Tibial nerve (tissue), 4 donors: ENCODE measurements at regions not wholly inside any gene's neighbourhood (a gene's known extent, or its start where the extent isn't known, plus 50 kb on each side); places are given as distances from the start of the nearest gene placed in this dataset.

ENCODE experiments used
- DNase-seq, 2 donors: peaks; one replicate each; pipeline ENCODE4 v3.0.0-alpha.2; 2019; ENCODE audit warnings: low spot score in 2 of 2
- H3K27ac ChIP-seq, 4 donors: fragments of 200-600 bp; sonication (generic) in 3 of 4; one replicate each; pipeline ENCODE4 v1.5.1; 2017 to 2019; ENCODE audit warnings: mild to moderate bottlenecking in 1 of 4
- H3K27me3 ChIP-seq, 2 donors: fragments of 200-600 bp; sonication (generic) in 1 of 2; one replicate each; pipeline versions ENCODE4 v1.5.1 to v1.6.0; 2017 to 2019
- H3K36me3 ChIP-seq, 3 donors: fragments of 200-600 bp; sonication (generic); one replicate each; pipeline ENCODE4 v1.5.1; 2018 to 2019
- H3K4me1 ChIP-seq, 4 donors: fragments of 200-600 bp; sonication (generic) in 3 of 4; one replicate each; pipeline ENCODE4 v1.5.1; 2017 to 2019
- H3K4me3 ChIP-seq, 4 donors: fragments of 200-600 bp; sonication (generic) in 3 of 4; one replicate each; pipeline ENCODE4 v1.5.1; 2017 to 2019; ENCODE audit warnings: mild to moderate bottlenecking in 1 of 4, moderate library complexity in 1 of 4
- H3K9me3 ChIP-seq, 4 donors: fragments of 200-600 bp; sonication (generic) in 3 of 4; one replicate each; pipeline ENCODE4 v1.5.1; 2017 to 2019
- EP300 ChIP-seq, 2 donors: sonication (generic); formaldehyde crosslinking; IDR thresholded peaks; one replicate each; pipeline ENCODE4 v1.6.1; 2017; ENCODE audit warnings: antibody characterized with exemption in 2 of 2, mild to moderate bottlenecking in 1 of 2
- POLR2A ChIP-seq, 2 donors: fragments of 450-650 bp; IDR thresholded peaks; one replicate each; pipeline ENCODE4 v1.6.1; 2017; ENCODE audit warnings: antibody characterized with exemption in 2 of 2, mild to moderate bottlenecking in 2 of 2, moderate library complexity in 2 of 2
- WGBS, 2 donors: methylation state at CpG; one replicate each; pipeline ENCODE4 v1.1.5; 2018; 5-methylcytosine and 5-hydroxymethylcytosine counted together
- TF ChIP-seq, protein P1 (sequence below), 5 experiments: fragments of 200-600 bp in 3 of 5; fragments of 450-650 bp in 2 of 5; sonication (generic) in 3 of 5; IDR thresholded peaks; one replicate each; pipeline ENCODE4 v1.5.1; 2016 to 2019; ENCODE audit warnings: antibody characterized with exemption in 5 of 5, mild to moderate bottlenecking in 3 of 5, moderate library complexity in 2 of 5

GRCh38 chr10:106167946-106168345 is 996.6 kb downstream of the SORCS1 start:
- WGBS, 2 donors = 72 to 77% methylated on average over 2 of the region's 2 CpGs

DNA sequence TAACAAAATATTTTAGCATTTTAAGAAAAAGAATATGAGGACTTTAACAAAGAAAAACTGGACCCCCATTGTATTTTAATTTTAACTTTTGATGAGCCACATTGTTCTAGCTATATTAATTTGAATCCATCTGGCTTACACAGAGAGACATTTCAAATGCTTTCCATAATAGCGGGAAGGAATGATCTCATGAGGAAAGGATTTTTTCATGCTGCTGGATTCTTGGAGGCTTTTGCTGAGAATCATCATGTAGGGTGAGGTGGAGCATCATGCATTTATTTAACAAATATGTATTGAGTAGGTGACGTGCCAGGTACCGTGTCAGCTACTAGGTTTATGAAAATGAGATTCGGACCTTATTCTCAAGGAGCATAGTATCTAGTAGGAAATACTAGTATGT is 1006.3 kb downstream of the SORCS1 start:
- DNase-seq = no peak
- no peak overlapping the region for H3K4me3 ChIP-seq
- H3K9me3 ChIP-seq = peaks cover 0 to 4% (median 0%) of the 10 kb centered on the region in 4 donors
- H3K4me1 ChIP-seq = no peaks in the 10 kb centered on the region
- TF ChIP-seq POLR2A (IDR thresholded peaks at IDR 0.05) (no peak), EP300 (IDR thresholded peaks at IDR 0.05) (no peak)
- TF ChIP-seq, protein P1, sequence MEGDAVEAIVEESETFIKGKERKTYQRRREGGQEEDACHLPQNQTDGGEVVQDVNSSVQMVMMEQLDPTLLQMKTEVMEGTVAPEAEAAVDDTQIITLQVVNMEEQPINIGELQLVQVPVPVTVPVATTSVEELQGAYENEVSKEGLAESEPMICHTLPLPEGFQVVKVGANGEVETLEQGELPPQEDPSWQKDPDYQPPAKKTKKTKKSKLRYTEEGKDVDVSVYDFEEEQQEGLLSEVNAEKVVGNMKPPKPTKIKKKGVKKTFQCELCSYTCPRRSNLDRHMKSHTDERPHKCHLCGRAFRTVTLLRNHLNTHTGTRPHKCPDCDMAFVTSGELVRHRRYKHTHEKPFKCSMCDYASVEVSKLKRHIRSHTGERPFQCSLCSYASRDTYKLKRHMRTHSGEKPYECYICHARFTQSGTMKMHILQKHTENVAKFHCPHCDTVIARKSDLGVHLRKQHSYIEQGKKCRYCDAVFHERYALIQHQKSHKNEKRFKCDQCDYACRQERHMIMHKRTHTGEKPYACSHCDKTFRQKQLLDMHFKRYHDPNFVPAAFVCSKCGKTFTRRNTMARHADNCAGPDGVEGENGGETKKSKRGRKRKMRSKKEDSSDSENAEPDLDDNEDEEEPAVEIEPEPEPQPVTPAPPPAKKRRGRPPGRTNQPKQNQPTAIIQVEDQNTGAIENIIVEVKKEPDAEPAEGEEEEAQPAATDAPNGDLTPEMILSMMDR (IDR thresholded peaks at IDR 0.05) = no peak
- no peak overlapping the region for H3K27ac ChIP-seq
- WGBS, 2 donors = 55 to 57% methylated on average over 4 of the region's 4 CpGs
- no peaks in the 10 kb centered on the region for H3K36me3 ChIP-seq
- H3K27me3 ChIP-seq = no peaks in the 10 kb centered on the region

More at GRCh38 chr10:106167946-106168345, 996.6 kb downstream of the SORCS1 start:
- no peak for DNase-seq
- H3K4me1 ChIP-seq = no peaks in the 10 kb centered on the region
- TF ChIP-seq EP300 (IDR thresholded peaks at IDR 0.05) (no peak), POLR2A (IDR thresholded peaks at IDR 0.05) (no peak)
- TF ChIP-seq, protein P1 (IDR thresholded peaks at IDR 0.05) = no peak
- peaks cover 0 to 5% (median 2%) of the 10 kb centered on the region in 4 donors for H3K9me3 ChIP-seq
- no peaks in the 10 kb centered on the region for H3K27me3 ChIP-seq
- H3K4me3 ChIP-seq = no peak overlapping the region
- H3K36me3 ChIP-seq = no peaks in the 10 kb centered on the region
- H3K27ac ChIP-seq = no peak overlapping the region

DNA sequence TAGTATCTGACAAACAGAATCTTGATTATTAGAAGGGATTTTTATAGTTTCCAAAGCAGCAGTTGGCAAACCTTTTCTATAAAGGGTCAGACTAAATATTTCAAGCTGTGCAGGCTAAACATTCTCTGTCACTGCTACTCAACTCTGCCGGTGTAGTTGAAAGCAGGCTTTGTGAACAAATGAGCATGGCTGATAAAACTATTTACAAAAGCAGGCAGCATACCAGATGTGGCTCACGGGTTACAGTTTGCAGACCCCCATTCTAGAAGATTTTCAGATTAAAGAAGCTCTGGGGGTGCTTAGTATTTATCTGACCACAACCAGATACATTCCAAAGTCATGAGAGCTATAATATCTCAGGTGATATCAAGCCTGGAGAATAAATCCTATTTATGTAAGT is 1017.5 kb downstream of the SORCS1 start:
- H3K4me3 ChIP-seq = no peak overlapping the region
- no peaks in the 10 kb centered on the region for H3K4me1 ChIP-seq
- 14 to 16% methylated on average over 2 of the region's 2 CpGs for WGBS, 2 donors
- no peaks in the 10 kb centered on the region for H3K9me3 ChIP-seq
- H3K36me3 ChIP-seq = no peaks in the 10 kb centered on the region
- H3K27ac ChIP-seq = no peak overlapping the region
- no peak for DNase-seq
- TF ChIP-seq POLR2A (IDR thresholded peaks at IDR 0.05) (no peak), EP300 (IDR thresholded peaks at IDR 0.05) (no peak)
- TF ChIP-seq, protein P1 (IDR thresholded peaks at IDR 0.05) = no peak
- H3K27me3 ChIP-seq = no peaks in the 10 kb centered on the region

DNA sequence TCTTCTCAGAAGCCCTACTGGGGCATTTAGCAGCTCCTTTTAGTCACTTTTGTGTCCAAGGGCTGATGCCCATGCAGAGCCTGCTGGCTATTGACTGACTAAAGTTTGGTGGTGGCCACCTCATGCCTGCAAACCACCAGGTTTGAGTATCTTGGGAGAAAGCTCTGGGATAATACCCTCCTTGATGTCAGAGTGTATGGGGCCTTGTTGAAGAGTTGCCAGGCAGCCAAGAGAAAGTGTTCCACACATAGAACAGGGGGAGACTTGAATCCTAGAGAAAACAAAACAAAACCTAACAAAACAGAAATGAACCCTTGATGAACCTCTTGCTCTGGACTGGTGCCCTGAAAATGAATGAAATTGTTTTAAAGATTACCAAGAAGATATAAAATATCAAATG is 1024.6 kb downstream of the SORCS1 start:
- H3K4me3 ChIP-seq = no peak overlapping the region
- no peak overlapping the region for H3K27ac ChIP-seq
- no peak for DNase-seq
- H3K9me3 ChIP-seq = no peaks in the 10 kb centered on the region
- H3K4me1 ChIP-seq = peaks cover 0 to 10% (median 0%) of the 10 kb centered on the region in 4 donors
- TF ChIP-seq EP300 (IDR thresholded peaks at IDR 0.05) (no peak), POLR2A (IDR thresholded peaks at IDR 0.05) (no peak)
- TF ChIP-seq, protein P1 (IDR thresholded peaks at IDR 0.05) = no peak
- H3K36me3 ChIP-seq = no peaks in the 10 kb centered on the region
- no peaks in the 10 kb centered on the region for H3K27me3 ChIP-seq

DNA sequence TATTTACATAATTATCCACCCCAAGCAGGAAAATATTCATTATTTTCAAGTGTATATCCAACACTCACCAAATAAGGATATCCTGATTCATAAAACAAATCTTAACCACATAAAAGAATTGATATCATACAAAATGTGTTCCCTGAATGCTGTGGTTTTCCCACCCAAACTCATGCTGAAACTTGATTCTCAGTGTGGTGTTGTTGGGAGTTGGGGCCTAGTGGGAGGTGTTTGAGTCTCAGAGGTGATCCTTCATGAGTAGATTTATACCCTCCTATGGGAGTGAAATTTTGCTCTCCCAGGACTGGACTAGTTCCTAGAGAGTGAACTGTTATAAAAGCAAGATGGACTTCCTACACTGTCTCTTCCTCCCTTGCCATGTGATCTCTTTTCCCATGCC is 1028.3 kb downstream of the SORCS1 start:
- H3K9me3 ChIP-seq = no peaks in the 10 kb centered on the region
- H3K36me3 ChIP-seq = no peaks in the 10 kb centered on the region
- no peaks in the 10 kb centered on the region for H3K27me3 ChIP-seq
- no peak for DNase-seq
- no peak overlapping the region for H3K4me3 ChIP-seq
- peaks cover 0 to 10% (median 0%) of the 10 kb centered on the region in 4 donors for H3K4me1 ChIP-seq
- H3K27ac ChIP-seq = no peak overlapping the region
- TF ChIP-seq POLR2A (IDR thresholded peaks at IDR 0.05) (no peak), EP300 (IDR thresholded peaks at IDR 0.05) (no peak)
- TF ChIP-seq, protein P1 (IDR thresholded peaks at IDR 0.05) = no peak
